ENCODE measurements at regions not wholly inside any gene's neighbourhood (a gene's known extent, or its start where the extent isn't known, plus 50 kb on each side); places are given as distances from the start of the nearest gene placed in this dataset.

DNA sequence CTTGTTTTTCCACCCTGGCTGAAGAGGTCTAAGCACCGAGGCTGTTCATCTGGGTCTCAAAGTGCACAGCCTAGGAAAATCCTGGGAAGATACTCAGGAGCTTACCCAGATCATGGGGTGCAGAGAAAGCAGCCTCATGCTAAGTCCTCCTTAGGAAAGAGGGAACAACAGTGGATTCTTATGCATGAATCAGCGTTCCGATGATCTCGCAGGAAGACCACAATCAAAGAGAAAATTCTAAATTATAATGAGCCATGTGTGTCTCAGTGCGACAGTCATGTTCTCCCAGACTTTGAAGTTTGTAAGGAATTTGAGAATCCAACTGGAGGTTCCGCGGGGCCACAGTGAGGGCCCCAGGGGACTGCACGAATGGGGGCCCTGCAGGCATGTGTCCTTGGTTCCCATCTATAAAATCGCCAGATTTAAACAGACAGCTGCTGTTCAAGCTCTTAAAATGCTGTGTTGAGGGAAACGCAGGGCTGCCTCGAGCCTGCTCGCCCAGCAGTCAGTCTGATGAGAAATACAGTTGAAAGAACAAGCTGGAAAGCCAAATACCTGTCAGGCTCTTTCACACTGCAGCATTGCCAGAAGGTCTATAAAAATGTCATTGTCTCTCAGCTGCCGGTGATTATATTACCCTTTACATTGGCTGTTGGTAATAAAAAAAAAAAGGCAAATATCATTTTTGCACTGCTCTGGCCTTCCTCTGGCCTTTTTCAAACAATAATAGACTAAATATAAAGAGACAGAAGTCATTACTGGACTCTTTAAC is 152.1 kb downstream of the PMP22 start:
- no peak for DNase-seq (ENCODE audit: low read depth in 4 of 4, low spot score in 2 of 4)

DNA sequence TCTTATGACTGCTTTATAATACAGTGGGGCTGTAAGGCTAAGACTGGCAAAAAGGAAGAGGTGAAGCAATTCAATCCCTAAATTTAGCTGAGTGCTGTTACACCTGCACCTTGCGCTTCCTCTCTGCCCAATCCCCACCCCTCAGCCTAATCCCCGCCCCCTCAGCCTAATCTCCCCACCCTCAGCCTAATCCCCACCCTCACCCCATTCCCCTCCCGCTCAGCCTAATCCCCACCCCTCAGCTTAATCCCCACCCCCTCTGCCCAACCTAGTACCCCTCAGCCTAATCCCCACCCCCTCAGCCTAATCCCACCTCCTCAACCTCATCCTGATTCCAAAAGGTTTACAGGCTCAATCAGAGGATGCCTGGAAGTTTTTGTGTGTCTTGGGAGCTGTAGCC is 155.5 kb downstream of the PMP22 start:
- DNase-seq (ENCODE audit: low read depth in 4 of 4, low spot score in 2 of 4), result no peak

DNA sequence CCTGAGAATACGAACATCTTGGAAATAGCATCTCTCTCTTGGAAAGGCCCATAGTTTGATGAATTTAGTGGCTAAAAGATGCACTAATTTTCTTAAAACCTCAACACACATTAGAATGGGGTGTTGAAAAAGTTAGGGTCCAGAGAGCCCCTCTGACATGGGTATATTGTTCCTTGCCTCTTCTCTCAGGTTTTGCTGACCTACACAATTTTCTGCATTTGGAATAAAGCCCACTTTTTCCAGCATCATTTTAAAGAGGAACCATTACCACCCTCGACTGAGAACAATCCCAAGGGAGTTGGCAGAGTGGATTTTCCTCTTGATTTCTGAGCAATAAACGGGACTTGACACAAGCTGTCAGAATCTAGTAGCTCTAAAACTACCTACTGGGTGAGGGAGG is 156.1 kb downstream of the PMP22 start:
- no peak for DNase-seq (ENCODE audit: low read depth in 4 of 4, low spot score in 2 of 4)

DNA sequence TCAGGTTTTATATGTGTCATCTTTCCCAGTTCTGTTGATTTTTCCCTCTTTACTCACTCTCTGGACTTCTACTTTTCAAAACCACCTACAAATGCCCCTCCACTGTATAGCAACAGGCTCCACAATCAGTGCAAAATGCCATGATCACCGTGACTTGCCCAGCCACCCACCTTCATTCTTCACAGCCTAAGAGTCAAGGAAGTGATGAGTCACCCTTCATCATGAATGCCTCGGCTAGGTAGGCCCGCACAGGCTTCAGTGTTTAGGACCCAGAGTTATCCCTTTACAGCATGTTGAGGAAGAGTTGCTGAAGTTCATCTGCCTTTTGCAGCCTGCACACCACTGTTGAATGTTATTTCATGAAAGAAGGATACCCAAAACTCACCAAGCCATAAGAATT is 158.6 kb downstream of the PMP22 start:
- DNase-seq (ENCODE audit: low read depth in 4 of 4, low spot score in 2 of 4), result no peak

DNA sequence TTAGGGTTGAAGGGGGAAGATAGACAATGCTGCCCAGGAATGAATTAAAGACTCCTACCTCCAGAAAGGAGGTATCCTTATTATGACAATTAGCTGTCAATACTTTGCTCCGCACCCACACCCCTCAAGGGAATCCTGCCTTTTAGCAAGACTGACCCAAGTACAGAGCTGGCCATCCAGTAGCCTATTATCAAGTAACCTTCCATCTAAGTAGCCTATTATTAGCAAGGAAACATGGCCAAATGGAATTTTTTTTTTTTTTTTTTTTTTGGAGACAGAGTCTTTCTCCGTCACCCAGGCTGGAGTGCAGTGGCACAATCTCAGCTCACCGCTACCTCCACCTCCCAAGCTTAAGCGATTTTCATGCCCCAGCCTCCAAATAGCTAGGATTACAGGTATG is 161.3 kb downstream of the PMP22 start:
- no peak for DNase-seq (ENCODE audit: low read depth in 4 of 4, low spot score in 2 of 4)

DNA sequence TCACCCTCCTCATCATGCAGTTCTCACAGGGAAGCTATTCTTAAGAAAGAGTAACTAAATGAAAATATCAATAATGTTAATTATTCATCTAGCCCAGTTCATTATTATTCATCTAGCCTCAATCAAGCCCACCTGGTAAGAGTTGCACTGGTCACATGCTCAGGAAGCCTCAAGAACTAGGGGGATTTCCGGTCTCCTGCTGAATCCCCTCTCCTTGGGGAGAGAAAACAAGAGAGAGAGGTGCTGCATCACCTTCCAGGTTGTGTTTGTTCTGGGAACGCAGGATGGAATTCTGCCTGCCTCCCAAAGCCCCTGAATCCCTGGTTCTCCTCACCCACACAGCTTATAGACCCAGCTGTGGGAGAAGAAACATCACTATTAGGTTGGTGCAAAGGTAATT is 164.0 kb downstream of the PMP22 start:
- DNase-seq (ENCODE audit: low read depth in 4 of 4, low spot score in 2 of 4), result no peak

DNA sequence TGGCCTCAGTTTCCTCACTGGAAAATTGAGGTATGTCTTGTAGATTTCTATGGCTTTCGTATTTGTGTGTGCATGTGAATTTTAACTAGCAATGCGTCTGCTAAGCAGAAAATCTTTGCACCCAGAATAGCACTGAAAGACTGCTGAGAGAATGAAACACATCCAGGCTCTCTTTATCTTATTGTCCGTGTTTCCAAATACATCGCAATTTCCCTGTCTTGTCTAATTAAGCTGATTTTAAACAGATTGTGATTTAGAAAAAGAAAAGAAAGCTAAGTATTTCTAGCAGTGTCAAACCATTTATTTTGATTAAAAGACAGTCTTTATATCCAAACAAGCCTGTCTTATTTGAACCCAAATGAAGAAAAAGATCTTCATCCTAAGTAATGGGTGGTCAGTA is 168.6 kb downstream of the PMP22 start:
- no peak for DNase-seq (ENCODE audit: low read depth in 4 of 4, low spot score in 2 of 4)

DNA sequence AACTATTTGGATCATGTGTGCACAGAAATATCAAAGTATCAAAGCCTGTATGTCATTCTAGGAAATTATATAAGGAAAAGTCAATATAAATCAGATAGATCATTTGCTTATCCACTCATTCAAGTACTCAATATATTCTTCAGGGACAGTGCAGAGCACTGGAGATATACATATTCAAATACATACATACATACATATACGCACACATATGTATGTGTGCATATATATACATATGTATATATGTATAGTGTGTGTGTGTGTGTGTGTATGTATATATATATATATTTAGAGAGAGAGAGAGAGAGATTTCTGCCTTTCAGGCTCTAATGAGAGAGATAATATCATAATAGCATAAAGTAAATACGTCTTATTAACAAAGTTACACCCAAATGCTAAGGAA is 169.2 kb downstream of the PMP22 start:
- no peak for DNase-seq (ENCODE audit: low read depth in 4 of 4, low spot score in 2 of 4)

DNA sequence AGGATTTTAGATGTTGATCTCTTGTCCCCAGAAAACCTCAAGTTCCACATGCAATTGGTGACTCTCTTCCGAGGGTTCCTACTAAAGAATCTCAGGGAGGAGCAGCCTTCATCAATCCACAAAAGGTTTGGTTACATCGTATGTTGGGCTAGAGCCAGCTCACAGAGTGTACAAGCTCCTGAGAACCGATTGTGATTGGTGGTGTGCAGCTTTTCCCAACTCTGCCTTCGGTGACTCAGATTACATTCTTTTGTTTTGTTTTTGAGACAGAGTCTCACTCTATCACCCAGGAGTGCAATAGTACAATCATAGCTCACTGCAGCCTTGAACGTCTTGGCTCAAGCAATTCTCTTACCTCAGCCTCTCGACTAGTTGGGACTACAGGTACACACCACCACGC is 172.4 kb downstream of the PMP22 start:
- no peak for DNase-seq (ENCODE audit: low read depth in 4 of 4, low spot score in 2 of 4)

DNA sequence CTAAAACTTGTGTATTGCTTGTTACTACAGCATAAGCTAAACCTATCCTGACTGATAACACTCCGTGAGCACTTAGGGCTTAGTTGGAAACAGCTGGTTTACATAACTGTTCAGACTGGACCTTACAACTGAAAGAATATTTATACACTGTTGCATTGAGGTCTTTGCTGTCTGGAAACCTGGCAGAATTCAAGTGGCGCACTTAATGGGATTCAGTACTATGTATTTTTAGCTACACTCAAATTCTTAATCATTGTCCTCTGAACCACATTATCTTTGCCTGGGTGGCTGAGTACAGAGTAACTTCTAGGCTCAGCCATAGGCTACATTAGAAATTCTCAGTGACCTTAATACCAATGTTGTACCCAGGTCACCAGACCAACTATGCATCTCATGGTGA is 172.9 kb downstream of the PMP22 start:
- no peak for DNase-seq (ENCODE audit: low read depth in 4 of 4, low spot score in 2 of 4)

DNA sequence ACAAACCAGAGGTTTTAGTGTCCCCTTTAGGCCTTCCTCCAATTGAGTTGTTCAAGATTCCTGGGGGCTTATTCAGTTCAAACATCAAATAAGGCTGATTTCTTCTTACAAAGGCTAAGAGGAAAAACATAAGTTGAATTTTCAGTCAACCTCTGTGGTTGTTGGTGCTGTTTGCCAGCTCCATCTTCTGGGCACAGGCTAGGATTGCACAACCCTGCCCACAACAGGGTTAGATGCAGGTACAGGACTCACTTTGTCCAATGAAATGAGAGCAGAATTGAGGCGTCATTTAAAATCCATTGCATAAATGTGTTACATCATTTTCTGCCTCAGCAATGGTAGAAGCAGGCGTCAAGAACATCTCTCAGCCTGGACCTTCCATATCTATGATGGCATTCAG is 173.3 kb downstream of the PMP22 start:
- DNase-seq (ENCODE audit: low read depth in 4 of 4, low spot score in 2 of 4), result no peak

DNA sequence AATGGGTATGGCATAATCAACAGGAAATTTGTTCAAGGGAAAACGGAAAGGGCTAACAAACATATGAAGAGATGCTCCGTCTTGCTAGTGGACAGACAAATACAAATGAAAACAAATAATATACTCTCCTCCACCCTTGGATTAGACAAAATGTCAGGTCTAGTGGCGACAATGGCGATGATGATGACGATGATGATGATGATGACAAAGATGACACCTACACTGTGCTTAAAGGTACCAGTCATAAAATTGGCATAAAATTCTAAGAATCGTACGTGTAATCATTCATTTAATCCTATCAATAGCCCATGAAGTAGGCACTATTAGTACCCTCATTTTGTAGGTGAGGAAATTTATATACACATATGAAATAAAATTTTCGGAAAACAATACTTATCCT is 174.6 kb downstream of the PMP22 start:
- no peak for DNase-seq (ENCODE audit: low read depth in 4 of 4, low spot score in 2 of 4)

DNA sequence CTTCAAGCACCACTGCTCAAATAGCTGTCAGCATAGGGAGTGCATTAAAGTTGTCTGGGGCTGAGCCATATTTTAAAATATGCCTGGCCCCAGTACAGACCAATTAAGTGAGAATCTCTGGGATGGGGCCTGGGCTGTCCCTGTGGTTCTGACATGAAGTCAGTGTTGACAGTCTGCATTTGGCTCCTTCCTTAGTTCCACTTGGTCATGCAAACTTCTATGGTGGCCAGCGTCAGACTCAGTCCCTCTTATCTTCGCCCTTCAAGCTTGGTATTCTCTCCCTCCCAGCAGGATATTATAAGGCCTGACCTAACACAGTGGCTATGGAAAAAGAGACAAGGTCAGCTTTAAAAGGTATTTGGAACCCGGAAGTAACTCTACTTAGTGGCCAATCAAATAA is 177.2 kb downstream of the PMP22 start:
- no peak for DNase-seq (ENCODE audit: low read depth in 4 of 4, low spot score in 2 of 4)

DNA sequence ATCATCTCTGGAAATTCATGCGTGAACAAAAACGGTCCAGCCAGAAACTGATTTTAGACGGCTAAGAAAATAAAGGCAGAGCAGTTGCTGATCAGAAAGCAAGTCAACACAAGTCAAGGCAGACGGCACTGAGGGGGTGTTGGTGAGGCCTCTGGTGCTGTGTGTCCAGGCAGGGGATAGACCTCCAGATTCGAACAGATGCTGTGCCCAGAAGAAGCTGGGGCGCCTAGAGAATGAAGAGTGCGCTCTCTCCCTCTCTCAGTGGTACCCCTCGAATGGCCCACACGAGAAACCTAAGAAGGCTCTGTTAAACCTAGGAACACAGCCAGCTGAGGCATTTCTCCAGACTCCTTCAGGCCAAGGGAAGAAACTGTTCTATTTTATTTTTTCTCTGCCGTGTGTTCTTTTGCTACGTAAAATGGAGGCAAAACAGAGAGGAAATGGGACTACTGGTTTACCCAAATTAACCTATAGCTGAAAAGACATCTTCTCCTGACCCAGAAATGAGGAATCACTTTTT is 178.3 kb downstream of the PMP22 start:
- DNase-seq (ENCODE audit: low read depth in 4 of 4, low spot score in 2 of 4), result no peak

DNA sequence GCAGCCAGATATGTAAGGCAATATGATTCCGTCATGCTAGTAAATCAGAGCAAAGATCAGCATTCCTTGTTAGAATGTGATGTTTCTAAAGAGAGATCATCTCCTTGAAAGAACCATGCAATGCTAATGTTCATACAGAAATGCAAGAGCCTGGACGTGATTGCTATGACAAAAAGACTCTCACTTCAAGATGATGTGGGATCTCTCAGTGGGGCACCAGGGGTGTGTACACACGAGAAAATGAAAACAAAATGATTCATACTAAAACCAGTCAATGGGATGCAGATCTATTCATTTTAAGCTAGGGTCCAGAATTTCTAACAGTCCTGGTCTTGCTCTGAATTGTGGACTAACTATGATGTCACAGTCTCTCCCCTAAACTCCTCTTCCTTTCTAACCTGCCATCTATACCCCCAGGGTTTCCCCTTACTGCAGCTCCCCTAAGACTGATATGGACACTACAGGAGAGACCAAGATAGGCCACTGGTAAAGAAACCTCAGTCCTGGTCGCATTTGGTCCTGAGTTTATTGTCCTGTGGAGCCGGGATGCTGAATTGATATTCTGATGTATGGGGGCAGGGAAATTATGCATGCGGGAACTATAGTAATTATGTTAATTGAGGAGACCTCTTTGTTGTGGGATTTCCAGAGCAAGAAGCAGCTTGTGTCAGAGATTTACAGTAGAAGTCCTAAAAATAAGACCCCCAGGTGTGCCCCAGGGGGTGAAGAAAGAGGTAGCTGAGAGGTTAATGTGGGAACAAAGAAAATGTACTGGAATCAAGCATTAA is 179.0 kb downstream of the PMP22 start:
- DNase-seq (ENCODE audit: low read depth in 4 of 4, low spot score in 2 of 4), result no peak

DNA sequence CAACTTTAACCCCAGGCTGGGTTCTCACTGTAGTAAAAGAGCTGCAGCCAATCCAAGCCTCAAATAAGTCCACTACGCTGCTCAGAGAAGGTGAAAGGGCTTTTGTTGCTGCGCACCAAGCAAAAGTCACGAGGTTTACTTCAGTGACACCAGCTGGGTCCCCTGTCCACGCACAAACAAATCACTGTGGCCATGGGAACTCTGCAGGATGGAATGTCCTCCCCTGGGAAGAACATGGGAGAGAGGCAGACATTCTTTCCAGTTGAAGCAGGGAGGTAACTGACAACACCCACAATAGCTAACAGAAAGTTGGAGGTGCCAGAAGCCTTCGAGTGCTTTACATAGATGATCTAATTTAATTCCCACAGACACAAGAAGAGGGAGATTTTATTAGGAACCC is 181.9 kb downstream of the PMP22 start:
- DNase-seq (ENCODE audit: low read depth in 4 of 4, low spot score in 2 of 4), result no peak

DNA sequence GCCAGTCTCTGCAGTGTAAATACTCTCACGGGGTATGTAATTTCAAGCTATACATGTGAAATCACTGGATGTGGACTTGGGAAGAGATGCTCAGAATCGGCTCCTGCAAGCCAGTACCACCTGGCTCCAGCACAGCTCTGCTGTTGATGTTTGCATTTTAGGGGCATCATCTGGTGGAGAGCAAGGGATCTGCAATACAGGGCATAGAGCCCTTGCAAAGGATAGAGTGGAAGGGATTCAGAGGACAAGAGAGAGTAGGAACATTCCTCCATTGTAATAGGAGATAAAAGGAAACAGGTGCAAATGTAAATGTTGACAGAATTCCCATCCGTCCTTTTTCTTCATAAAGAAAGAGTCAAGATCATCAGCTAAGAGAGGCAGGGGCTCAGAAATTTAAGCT is 184.1 kb downstream of the PMP22 start:
- no peak for DNase-seq (ENCODE audit: low read depth in 4 of 4, low spot score in 2 of 4)

DNA sequence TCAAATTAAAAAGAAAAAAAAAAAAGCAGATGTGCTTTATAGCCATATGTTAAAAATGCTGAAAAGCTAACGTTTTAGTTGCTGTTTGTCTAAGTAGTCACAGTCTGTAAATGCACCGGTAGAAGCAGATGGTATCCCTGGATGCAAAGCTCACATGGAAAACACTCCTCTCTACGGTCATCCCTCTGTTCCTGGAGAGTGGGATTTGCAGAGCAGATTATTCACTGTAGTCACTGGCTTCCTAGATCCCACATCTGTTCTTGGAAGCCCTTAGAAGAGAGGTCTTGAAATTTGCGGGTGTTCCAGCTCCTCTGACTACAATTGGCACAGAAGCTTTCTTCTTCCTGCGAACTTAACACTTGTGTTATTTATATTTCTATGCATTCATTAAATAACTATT is 186.6 kb downstream of the PMP22 start:
- no peak for DNase-seq (ENCODE audit: low read depth in 4 of 4, low spot score in 2 of 4)

DNA sequence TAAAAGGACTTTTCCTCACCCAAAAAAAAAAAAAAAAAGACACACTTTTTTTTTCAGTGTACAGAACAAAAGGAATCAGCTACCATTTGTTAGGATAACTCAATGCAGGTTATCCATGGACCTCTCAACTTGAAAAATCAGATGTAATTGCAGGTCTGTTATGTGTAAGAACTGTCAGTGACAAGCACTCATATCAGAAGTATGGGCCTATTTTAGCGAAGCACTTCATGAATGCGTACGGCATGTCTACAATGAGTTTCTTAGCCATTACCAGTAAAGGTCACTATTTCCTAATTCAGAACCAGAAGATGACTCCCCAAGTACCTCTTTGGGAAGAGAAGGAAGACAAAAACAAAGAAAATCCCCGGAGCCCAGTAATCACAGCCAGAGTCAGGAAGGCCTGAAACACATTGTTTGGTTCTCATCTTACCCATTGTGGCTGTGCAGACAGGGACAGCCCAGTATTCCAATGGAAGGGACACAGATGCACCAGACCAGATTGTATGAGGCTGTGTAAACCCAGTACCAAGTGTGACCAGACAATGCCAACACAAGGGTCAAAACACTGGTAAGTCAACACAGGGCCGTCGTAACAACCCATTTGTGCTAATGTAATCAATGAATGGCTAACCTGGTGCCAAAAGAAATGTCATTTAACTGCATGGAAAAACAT is 188.0 kb downstream of the PMP22 start:
- DNase-seq (ENCODE audit: low read depth in 4 of 4, low spot score in 2 of 4), result no peak

DNA sequence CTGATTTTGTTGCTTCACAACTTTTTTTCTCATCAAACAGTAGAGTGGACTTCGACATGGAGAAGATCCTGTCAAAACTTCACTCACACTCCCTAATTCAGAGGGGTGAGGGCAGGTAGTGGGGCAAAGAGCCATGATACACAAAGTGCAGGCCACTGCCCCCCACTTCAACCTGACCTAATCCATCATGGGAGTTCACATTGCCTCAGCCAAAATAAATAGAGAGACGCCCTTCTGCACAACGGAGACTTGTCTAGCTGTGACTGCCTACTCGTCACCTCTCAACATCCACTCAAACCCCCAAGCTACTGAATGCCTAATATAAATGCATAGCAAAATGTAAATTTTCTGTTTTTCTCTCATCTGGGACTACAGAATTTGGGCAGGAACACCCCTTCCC is 213.2 kb downstream of the PMP22 start:
- DNase-seq (ENCODE audit: low read depth in 4 of 4, low spot score in 2 of 4), result no peak

DNA sequence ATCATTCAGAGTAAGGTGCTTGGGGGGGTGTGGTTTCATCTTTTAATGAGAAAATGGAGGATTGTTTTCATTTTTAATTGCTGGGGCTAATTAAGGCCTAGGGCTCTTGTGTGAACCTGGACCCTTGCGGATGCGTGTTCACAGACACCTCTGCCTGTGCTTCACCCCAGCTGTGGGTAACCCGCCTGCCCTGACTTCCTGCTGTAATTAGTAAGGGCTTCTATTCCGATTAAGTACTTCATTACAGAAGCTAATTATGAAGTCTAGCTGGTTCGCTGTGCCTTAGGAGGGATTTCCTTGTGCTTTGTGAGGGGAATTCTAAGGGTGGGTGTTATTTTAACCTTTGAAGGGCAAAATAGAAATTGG is 215.3 kb downstream of the PMP22 start:
- DNase-seq (ENCODE audit: low read depth in 4 of 4, low spot score in 2 of 4), result no peak
